ENCODE measurements at regions not wholly inside any gene's neighbourhood (a gene's known extent, or its start where the extent isn't known, plus 50 kb on each side); places are given as distances from the start of the nearest gene placed in this dataset.
"Not testable (repeated sequence)": the region's sequence is repeated elsewhere in the genome, so short reads cannot be mapped to it uniquely, and the experiment has no call there.

- in situ Hi-C loops (cut with MboI; ENCODE audit: low sequenced_read_pairs, unreplicated experiment): no loop called here
- TF ChIP-seq, protein P1, sequence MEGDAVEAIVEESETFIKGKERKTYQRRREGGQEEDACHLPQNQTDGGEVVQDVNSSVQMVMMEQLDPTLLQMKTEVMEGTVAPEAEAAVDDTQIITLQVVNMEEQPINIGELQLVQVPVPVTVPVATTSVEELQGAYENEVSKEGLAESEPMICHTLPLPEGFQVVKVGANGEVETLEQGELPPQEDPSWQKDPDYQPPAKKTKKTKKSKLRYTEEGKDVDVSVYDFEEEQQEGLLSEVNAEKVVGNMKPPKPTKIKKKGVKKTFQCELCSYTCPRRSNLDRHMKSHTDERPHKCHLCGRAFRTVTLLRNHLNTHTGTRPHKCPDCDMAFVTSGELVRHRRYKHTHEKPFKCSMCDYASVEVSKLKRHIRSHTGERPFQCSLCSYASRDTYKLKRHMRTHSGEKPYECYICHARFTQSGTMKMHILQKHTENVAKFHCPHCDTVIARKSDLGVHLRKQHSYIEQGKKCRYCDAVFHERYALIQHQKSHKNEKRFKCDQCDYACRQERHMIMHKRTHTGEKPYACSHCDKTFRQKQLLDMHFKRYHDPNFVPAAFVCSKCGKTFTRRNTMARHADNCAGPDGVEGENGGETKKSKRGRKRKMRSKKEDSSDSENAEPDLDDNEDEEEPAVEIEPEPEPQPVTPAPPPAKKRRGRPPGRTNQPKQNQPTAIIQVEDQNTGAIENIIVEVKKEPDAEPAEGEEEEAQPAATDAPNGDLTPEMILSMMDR (IDR thresholded peaks at IDR 0.05; ENCODE audit: borderline replicate concordance, control extremely low read depth, extremely low read depth, insufficient read depth, missing control alignments): no peak
- no peak for DNase-seq (ENCODE audit: low spot score)
These were observed 817.6 kb upstream of the CITED2 start for GRCh38 chr6:140192018-140192417.

- DNase-seq (ENCODE audit: low spot score); in situ Hi-C loops (cut with MboI; ENCODE audit: low sequenced_read_pairs, unreplicated experiment): not testable (repeated sequence)
These were observed 814.8 kb upstream of the CITED2 start for GRCh38 chr6:140189263-140189662.

- in situ Hi-C loops (cut with MboI; ENCODE audit: low sequenced_read_pairs, unreplicated experiment): no loop called here
These were observed 811.5 kb upstream of the CITED2 start for GRCh38 chr6:140185991-140186390.

DNA sequence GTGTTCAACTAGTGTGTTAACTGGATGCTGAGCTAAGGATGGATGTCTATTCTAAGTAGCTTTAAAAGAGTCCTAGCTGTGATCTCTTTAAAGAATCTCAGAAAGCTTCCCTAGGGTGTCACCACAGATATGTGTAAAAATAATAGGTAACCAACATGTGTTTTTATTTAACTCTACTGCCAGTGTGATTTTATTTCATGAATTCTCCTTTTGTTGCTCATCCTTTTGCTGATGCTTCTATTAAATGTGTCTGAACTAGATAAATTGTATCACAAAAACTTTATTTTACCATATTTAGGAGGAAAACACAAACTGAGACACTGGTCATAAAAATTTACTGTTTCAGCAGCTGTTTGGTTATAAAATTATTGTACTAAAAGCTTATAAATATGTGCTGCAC, 809.4 kb upstream of the CITED2 start:
- no peak for DNase-seq (ENCODE audit: low spot score)
- in situ Hi-C loops (cut with MboI; ENCODE audit: low sequenced_read_pairs, unreplicated experiment): no loop called here
- TF ChIP-seq, protein P1 (IDR thresholded peaks at IDR 0.05; ENCODE audit: borderline replicate concordance, control extremely low read depth, extremely low read depth, insufficient read depth, missing control alignments): no peak

More at GRCh38 chr6:140185991-140186390, 811.5 kb upstream of the CITED2 start:
- TF ChIP-seq, protein P1 (IDR thresholded peaks at IDR 0.05; ENCODE audit: borderline replicate concordance, control extremely low read depth, extremely low read depth, insufficient read depth, missing control alignments): no peak
- DNase-seq (ENCODE audit: low spot score): no peak

DNA sequence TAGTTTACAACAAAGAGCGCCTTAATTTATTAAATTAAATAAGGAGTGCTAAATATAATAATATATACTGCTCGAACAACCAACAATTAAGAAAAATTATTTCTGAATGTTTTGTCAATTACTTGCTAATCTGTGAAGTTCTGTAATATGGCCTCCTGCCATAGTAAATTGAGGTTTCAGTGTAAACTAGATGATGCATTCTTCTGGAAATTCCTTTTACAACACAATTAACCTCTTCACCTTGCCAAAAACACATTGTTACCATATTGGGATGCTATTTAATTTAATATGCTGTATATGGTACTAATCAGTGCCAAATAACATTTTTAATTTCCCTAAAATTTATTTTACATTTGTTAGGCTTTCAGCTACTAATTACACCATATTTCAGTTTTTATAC, 808.4 kb upstream of the CITED2 start:
- TF ChIP-seq, protein P1 (IDR thresholded peaks at IDR 0.05; ENCODE audit: borderline replicate concordance, control extremely low read depth, extremely low read depth, insufficient read depth, missing control alignments): no peak
- in situ Hi-C loops (cut with MboI; ENCODE audit: low sequenced_read_pairs, unreplicated experiment): no loop called here
- no peak for DNase-seq (ENCODE audit: low spot score)

DNA sequence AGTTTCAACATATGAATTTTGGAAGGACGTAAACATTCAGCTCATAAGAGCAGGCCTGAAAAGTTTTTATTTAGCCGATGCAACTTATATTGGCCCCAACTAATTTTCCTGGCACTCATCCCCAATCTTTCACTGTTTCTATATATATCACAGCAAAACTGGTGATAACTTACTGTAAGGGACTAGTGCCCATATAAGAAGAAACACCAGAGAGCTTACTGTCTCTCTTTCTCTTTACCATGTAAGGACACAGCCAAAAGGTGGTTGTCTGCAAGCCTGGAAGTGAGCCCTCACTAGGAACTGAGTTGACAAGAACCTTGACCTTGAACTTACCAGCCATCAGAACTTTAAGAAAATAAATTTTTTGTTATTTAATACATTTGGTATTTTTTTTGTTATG, 807.4 kb upstream of the CITED2 start:
- in situ Hi-C loops (cut with MboI; ENCODE audit: low sequenced_read_pairs, unreplicated experiment): no loop called here
- TF ChIP-seq, protein P1 (IDR thresholded peaks at IDR 0.05; ENCODE audit: borderline replicate concordance, control extremely low read depth, extremely low read depth, insufficient read depth, missing control alignments): no peak
- DNase-seq (ENCODE audit: low spot score): no peak

DNA sequence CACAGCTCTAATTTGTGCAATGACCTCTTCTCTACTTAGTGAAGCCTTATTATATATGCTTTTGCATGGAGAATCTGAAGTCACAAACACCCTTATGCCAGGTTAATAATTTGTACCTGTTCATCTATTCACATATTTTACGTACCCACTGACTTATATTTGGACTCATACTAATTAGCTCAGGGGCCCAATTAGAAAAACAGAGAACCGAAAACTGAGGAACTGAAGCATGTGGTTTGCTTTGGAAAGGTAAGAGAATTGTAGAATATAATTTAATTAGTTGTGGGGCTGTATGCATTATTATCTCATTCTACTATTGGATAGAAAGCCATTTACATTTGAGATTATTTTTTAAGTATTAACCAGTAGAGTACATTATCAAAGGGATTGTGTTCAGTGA, 805.9 kb upstream of the CITED2 start:
- in situ Hi-C loops (cut with MboI; ENCODE audit: low sequenced_read_pairs, unreplicated experiment): no loop called here
- DNase-seq (ENCODE audit: low spot score): no peak
- TF ChIP-seq, protein P1 (IDR thresholded peaks at IDR 0.05; ENCODE audit: borderline replicate concordance, control extremely low read depth, extremely low read depth, insufficient read depth, missing control alignments): no peak
